K562 (cell line): ENCODE measurements at regions not wholly inside any gene's neighbourhood (a gene's known extent, or its start where the extent isn't known, plus 50 kb on each side); places are given as distances from the start of the nearest gene placed in this dataset.

Experiments used
- ATAC-seq: fragments of 200-7000 bp; cut with Tn5 transposase; 3 replicates; pipeline ENCODE4 v1.9.1; 2020; ENCODE audit warnings: moderate library complexity
- BruUV-seq: library from RNA; stranded (reverse); fragments of 400-500 nt; replicated peaks from 2 replicates; lab custom pipeline; 2021; lab: Mats Ljungman, UMichigan
- CTCF ChIA-PET: fragments of 300-600 bp; formaldehyde crosslinking; extraction: SDS; loops from one replicate; lab custom pipeline; 2021; ENCODE audit warnings: low intra/inter-chr PET ratio; lab: Yijun Ruan, JAX
- POLR2A ChIA-PET: fragments of 300-600, 350-650 bp; sonication (Branson Sonifier 250); formaldehyde crosslinking; extraction: SDS; loops from one replicate; lab custom pipeline; 2021; ENCODE audit warnings: antibody characterized with exemption, inconsistent platforms; lab: Yijun Ruan, JAX
- DNase-seq, 4 experiments: peaks; one replicate each; pipeline versions ENCODE4 v3.0.0 to v3.0.0-alpha.2; 2011 to 2018; ENCODE audit warnings: low spot score in 3 of 4, mixed read lengths in 3 of 4; ENCODE audit errors: extremely low read depth in 1 of 4
- FAIRE-seq: peaks from 2 replicates; lab custom pipeline; 2011; peaks lifted over from hg19 to GRCh38; lab: Jason Lieb, UNC
- H2AFZ ChIP-seq: 2 replicates; pipeline ENCODE4 v1.6.0; 2011; ENCODE audit warnings: low read depth, low read length, control low read depth, inconsistent platforms
- H3K27ac ChIP-seq: fragments of 200-600 bp; 3 replicates; pipeline ENCODE4 v1.8.0; 2011; ENCODE audit warnings: low read depth, mild to moderate bottlenecking, control low read depth, inconsistent platforms, low read length, moderate library complexity, mixed read lengths; ENCODE audit errors: extremely low read depth
- H3K27me3 ChIP-seq, 2 experiments: fragments of 300-600 bp in 1 of 2; 2 replicates in 1 of 2; 3 replicates in 1 of 2; pipeline versions ENCODE4 v1.6.0 to v1.8.0; 2011; ENCODE audit warnings: inconsistent platforms in 2 of 2, low read length in 2 of 2, mild to moderate bottlenecking in 1 of 2, mixed read lengths in 1 of 2, moderate library complexity in 1 of 2; ENCODE audit not compliant: control insufficient read depth in 2 of 2, insufficient read depth in 2 of 2
- H3K36me3 ChIP-seq: fragments of 300-600 bp; 3 replicates; pipeline ENCODE4 v1.8.0; 2011; ENCODE audit warnings: mild to moderate bottlenecking, low read length, inconsistent platforms; ENCODE audit not compliant: control insufficient read depth, insufficient read depth
- H3K4me1 ChIP-seq, 2 experiments: fragments of 200-600 bp in 1 of 2; replicated peaks in 1 of 2; 2 replicates in 1 of 2; 3 replicates in 1 of 2; pipeline versions ENCODE4 v1.5.1 to v1.8.0; 2011; ENCODE audit warnings: inconsistent platforms in 2 of 2, low read length in 2 of 2, mild to moderate bottlenecking in 1 of 2, mixed read lengths in 1 of 2, moderate library complexity in 1 of 2; ENCODE audit not compliant: control insufficient read depth in 2 of 2, insufficient read depth in 2 of 2
- H3K4me2 ChIP-seq: 2 replicates; pipeline ENCODE4 v1.6.1; 2011; ENCODE audit warnings: low read length, control low read depth, inconsistent platforms, mixed read lengths; ENCODE audit not compliant: insufficient read depth
- H3K4me3 ChIP-seq: fragments of 200-600 bp; sonication (generic), shearing (Covaris generic); 2 replicates; pipeline ENCODE4 v1.5.1; 2016; ENCODE audit warnings: control low read depth, inconsistent platforms
- H3K79me2 ChIP-seq: fragments of 200-600 bp; 3 replicates; pipeline ENCODE4 v1.8.0; 2011; ENCODE audit warnings: low read length, inconsistent platforms; ENCODE audit not compliant: control insufficient read depth, insufficient read depth
- H3K9ac ChIP-seq, 2 experiments: 2 replicates each; pipeline versions ENCODE4 v1.6.0 to v1.6.1; 2011; ENCODE audit warnings: low read depth in 2 of 2, low read length in 2 of 2, control low read depth in 1 of 2, inconsistent platforms in 1 of 2, mild to moderate bottlenecking in 1 of 2, mixed read lengths in 1 of 2; ENCODE audit not compliant: insufficient read depth in 1 of 2
- H3K9me1 ChIP-seq: one replicate; pipeline ENCODE4 v1.6.0; 2011; ENCODE audit warnings: inconsistent platforms, mild to moderate bottlenecking, low read length, moderate library complexity; ENCODE audit not compliant: control insufficient read depth, insufficient read depth
- H3K9me3 ChIP-seq: replicated peaks from 2 replicates; pipeline ENCODE4 v1.5.1; 2011; ENCODE audit warnings: low read depth, low read length, inconsistent platforms; ENCODE audit not compliant: control insufficient read depth, insufficient read depth
- H4K20me1 ChIP-seq: replicated peaks from 2 replicates; pipeline ENCODE4 v1.6.1; 2011; ENCODE audit warnings: low read length, inconsistent platforms, mixed read lengths; ENCODE audit not compliant: control insufficient read depth, insufficient read depth
- BCL6 ChIP-seq: fragments of 250-450 bp; sonication (Bioruptor Pico); IDR thresholded peaks from 2 replicates; pipeline ENCODE4 v1.4.0; 2020
- ESRRB ChIP-seq: fragments of 250-450 bp; sonication (Bioruptor Pico); IDR thresholded peaks from 2 replicates; pipeline ENCODE4 v1.5.0; 2020; ENCODE audit warnings: mild to moderate bottlenecking, moderate library complexity, borderline replicate concordance
- HDAC1 ChIP-seq, 2 experiments: fragments of 450-650 bp; IDR thresholded peaks; 2 replicates each; pipeline ENCODE4 v1.6.1; 2016 to 2017; ENCODE audit warnings: inconsistent platforms in 1 of 2, mild to moderate bottlenecking in 1 of 2, moderate library complexity in 1 of 2
- ILF3 ChIP-seq: fragments of 450-650 bp; IDR thresholded peaks from 2 replicates; pipeline ENCODE4 v1.6.1; 2018; ENCODE audit warnings: antibody characterized with exemption, mild to moderate bottlenecking, moderate library complexity, borderline replicate concordance
- RFX7 ChIP-seq: fragments of 250-450 bp; sonication (Bioruptor Pico); IDR thresholded peaks from 2 replicates; pipeline ENCODE4 v1.5.1; 2021; ENCODE audit warnings: mild to moderate bottlenecking
- ZNF134 ChIP-seq: fragments of 250-450 bp; sonication (Bioruptor Pico); conservative IDR thresholded peaks from 2 replicates; pipeline ENCODE4 v1.4.0; 2020
- ZNF41 ChIP-seq: fragments of 250-450 bp; sonication (Bioruptor Pico); conservative IDR thresholded peaks from 2 replicates; pipeline ENCODE4 v1.4.0; 2020; ENCODE audit warnings: mild to moderate bottlenecking
- whole genome bisulfite sequencing: fragments of 100-300 bp; shearing (Covaris generic); methylation state at CpG from one replicate; pipeline ENCODE4 v1.1.6; 2016; ENCODE audit warnings: low coverage, mixed read lengths; ENCODE audit not compliant: insufficient coverage; ENCODE audit errors: missing lambda C conversion rate; 5-methylcytosine and 5-hydroxymethylcytosine counted together
- in situ Hi-C: fragments of 300-500 bp; cut with MboI; formaldehyde crosslinking; loops from 4 replicates; pipeline ENCODE4 v1.15.0; 2018; ENCODE audit warnings: inconsistent platforms, mixed read lengths
- intact Hi-C: fragments of 100-400 bp; cut with micrococcal nuclease; formaldehyde crosslinking; loops from 2 replicates; pipeline ENCODE4 v1.14.2; 2022

- no peak overlapping the region for H3K9ac ChIP-seq
- ATAC-seq = no peak
- H4K20me1 ChIP-seq = no peaks in the 10 kb centered on the region
- no peaks in the 10 kb centered on the region for H3K9me3 ChIP-seq
- H3K79me2 ChIP-seq = no peaks in the 10 kb centered on the region
- intact Hi-C loops = no loop called here
- no peak for DNase-seq
- no peak overlapping the region for H3K4me2 ChIP-seq
- H3K4me3 ChIP-seq = no peak overlapping the region
- ChIA-PET CTCF (no interaction called here), POLR2A (interaction anchor here (0.8 kb wide), 1 partner anchor 304 kb away, joined by 3 read pairs; no protein-coding TSS in a partner anchor)
- H3K36me3 ChIP-seq = no peaks in the 10 kb centered on the region
- no TSS peak for BruUV-seq
- WGBS = 0% methylated on average over 5 of the region's 5 CpGs
- H2AFZ ChIP-seq = no peak overlapping the region
- no peak for FAIRE-seq
- in situ Hi-C loops = no loop called here
- H3K9me1 ChIP-seq = no peaks in the 10 kb centered on the region
- TF ChIP-seq ZNF41 (CRISPR knock-in tag) (no peak), RFX7 (CRISPR knock-in tag) (no peak), ESRRB (CRISPR knock-in tag) (no peak), BCL6 (CRISPR knock-in tag) (no peak), ZNF134 (CRISPR knock-in tag) (no peak), ILF3 (no peak), HDAC1 (IDR thresholded peaks at IDR 0.05) (no peak)
- no peak overlapping the region for H3K27ac ChIP-seq
- no peaks in the 10 kb centered on the region for H3K4me1 ChIP-seq
- no peaks in the 10 kb centered on the region for H3K27me3 ChIP-seq
Measured at GRCh38 chr4:19531906-19532848, 719.5 kb upstream of the SLIT2 start.
